NCI-H1436 (cell line): ENCODE measurements at regions not wholly inside any gene's neighbourhood (a gene's known extent, or its start where the extent isn't known, plus 50 kb on each side); places are given as distances from the start of the nearest gene placed in this dataset.

Experiments
- DNase-seq: peaks from one replicate; lab custom pipeline; 2025; lab: John Stamatoyannopoulos, UW

DNA sequence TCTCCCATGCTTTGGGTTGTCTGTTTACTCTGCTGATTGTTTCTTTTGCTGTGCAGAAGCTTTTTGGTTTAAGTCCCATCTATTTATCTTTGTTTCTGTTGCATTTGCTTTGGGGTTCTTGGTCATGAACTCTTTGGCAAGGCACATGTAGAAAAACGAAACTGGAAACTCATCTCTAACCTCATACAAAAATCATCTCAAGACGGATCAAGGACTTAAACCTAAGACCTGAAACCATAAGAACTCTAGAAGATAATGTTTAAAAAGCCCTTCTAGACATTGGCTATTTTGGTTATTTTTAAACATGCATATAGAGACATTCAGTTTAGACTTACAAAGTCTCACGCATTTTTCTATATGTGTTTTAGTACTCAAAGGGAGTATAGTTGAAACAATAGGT, 1164.3 kb upstream of the GYPC start:
- no peak for DNase-seq

- DNase-seq, result no peak
Observed at GRCh38 chr2:125512313-125512712, 1143.6 kb upstream of the GYPC start.

GRCh38 chr2:125516496-125517109, 1139.4 kb upstream of the GYPC start:
- no peak for DNase-seq

GRCh38 chr2:125526093-125526492, 1129.9 kb upstream of the GYPC start:
- DNase-seq, result no peak

DNA sequence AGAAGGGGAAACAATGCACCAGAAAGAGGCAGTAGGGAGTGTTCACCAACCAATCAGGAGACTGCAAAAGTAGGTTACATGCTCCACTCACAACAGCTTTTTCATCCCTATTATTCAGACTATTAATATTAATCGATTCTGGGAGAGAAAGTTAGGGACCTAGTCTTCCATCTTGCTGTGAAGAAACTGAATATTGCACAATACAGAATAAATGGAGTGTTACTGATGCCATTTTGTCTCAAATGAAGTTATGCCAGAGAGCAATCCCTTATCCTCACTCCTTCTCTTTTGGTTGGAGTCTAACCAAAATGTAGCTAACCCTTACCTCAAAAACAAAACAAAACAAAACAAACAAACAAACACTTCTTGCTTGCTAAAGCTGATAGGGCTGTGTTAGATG, 1120.9 kb upstream of the GYPC start:
- no peak for DNase-seq

GRCh38 chr2:125543968-125544514, 1111.9 kb upstream of the GYPC start:
- no peak for DNase-seq

DNA sequence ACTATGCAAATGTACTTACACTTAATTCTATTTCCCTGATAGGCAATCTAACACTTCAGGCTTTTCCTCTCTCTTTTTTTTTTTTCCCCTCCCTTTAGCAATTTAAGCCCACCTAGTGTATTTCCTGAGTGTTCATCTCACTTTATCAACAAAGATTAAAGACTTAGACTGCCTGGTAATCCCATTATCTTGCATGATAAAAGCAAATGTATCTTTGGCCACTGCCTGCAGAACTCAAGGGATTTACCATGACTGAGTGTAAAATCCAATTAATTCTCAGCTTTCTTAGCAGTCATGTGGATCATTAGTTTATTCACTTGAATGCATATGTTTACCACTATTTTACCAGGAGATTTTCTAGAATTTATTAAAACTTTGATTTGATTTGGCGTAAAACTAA, 1102.2 kb upstream of the GYPC start:
- no peak for DNase-seq

DNA sequence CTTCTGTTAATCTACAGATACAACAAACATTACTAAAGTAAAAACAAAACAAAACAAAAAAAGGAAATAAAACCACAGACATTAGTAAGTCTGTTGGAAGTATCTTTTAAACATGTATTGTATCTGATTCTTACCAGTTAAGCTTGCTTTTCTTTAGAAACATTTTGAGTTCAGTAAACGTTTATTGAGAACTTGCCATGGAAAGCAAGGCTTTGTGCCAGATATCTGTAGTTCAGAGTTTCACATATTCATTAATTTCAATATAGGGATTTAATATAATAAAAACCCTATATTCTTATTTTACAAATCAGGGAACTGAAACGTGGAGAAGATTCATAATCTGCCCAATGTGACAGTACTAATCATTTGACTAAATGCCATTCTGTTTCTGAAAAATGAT, 1101.0 kb upstream of the GYPC start:
- DNase-seq, result no peak

- DNase-seq, result no peak
Observed at GRCh38 chr2:125559186-125559585, 1096.8 kb upstream of the GYPC start.

- DNase-seq, result no peak
Observed at GRCh38 chr2:125560855-125561254, 1095.1 kb upstream of the GYPC start.

DNA sequence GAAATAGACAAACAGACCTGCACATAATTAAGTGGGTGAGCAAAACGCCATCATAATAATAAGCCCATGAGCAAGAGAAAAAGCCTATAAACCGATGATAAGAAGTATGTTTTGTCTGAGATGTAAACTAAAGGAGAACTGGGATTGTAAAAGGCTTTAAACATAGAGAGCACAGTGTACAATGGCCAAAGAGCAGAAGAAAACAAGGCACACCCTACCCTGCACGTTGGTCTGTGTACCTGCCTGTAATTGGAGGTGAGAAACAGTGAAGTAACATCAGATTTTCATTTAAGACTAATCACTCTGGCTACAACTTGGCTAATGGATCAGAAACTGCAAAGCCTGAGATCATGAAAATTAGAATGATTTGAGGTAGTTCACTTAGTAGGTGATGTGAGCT, 1094.7 kb upstream of the GYPC start:
- DNase-seq, result no peak

- DNase-seq, result no peak
Observed at GRCh38 chr2:125562924-125563323, 1093.0 kb upstream of the GYPC start.

- DNase-seq, result no peak
Observed at GRCh38 chr2:125564471-125564870, 1091.5 kb upstream of the GYPC start.

- no peak for DNase-seq
Observed at GRCh38 chr2:125566422-125566821, 1089.5 kb upstream of the GYPC start.

GRCh38 chr2:125567100-125567499, 1088.9 kb upstream of the GYPC start:
- no peak for DNase-seq

DNA sequence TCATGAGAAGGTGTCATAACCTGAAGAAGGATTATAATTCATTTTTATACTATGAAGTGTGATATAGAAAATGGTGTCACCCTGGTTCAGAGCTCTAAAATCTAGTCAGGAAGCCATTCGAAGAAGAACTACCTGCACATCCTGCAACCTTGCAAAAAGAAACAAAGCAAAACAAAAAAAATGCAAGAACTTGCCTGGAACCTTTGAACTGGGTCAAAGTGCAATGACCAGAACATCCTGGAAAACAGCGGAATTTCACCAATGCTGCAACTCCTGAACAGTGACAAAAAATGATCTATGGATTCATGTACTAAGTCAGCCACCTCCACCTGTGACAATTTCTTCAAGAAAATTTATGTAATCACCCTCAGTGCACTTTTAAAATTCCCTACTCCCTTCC, 1083.3 kb upstream of the GYPC start:
- DNase-seq, result no peak

GRCh38 chr2:125573432-125573831, 1082.5 kb upstream of the GYPC start:
- no peak for DNase-seq

DNA sequence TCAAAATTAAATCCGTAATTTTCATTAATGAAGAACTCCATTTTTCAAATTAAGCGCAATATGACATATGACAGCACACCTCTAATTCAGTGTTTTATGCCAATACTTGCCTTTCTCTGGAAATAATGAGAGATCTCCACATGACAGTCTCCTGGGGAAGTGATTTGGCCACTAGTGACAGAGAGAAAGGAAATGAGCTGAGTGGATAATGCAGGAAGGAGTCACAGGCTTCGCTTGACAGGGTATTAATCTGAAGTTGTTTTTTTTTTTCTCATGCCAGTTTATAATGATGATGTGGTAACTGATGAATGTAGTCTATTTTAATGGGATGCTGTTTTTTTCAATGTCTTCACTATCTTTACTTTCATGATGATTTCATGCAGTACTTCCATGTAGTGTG, 1079.4 kb upstream of the GYPC start:
- no peak for DNase-seq

DNA sequence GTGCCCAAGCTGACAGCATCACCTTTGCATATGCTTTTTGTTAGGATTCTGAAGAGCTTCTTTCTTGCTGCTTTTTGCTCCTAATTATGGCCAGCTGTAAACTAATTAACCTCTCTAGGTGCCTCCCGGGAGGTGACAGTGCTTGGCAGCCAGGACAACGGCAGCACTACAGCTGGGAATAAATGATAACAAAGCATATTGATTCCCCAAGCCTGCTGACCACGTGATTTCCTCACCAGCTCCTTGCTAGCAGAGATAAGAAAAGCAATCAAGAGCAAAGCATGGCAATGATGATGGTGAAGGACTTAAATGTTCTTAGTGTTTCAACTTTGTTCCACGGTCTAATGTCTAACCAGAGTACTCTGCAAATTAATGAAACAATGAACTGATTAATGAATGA, 1074.4 kb upstream of the GYPC start:
- DNase-seq, result no peak

- DNase-seq, result no peak
Observed at GRCh38 chr2:125582516-125582915, 1073.4 kb upstream of the GYPC start.

DNA sequence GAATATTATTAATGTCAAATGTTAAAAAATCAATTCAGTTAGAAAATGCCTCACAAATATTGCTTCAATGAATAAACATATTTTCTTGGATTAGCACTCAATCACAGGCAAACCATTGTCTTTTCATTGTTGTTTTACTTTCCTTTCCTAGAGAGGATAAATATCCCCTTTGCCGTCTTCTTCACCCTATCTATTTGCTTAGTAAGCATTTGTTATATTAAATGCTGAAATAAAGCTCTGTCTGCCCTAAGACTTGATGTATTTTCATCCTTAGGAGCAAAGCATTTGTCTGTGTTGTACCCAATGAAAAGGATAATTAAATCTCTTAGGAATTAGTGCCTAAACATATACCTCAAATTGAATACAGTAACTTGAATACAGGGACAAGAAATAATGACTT, 1071.2 kb upstream of the GYPC start:
- DNase-seq, result no peak

DNA sequence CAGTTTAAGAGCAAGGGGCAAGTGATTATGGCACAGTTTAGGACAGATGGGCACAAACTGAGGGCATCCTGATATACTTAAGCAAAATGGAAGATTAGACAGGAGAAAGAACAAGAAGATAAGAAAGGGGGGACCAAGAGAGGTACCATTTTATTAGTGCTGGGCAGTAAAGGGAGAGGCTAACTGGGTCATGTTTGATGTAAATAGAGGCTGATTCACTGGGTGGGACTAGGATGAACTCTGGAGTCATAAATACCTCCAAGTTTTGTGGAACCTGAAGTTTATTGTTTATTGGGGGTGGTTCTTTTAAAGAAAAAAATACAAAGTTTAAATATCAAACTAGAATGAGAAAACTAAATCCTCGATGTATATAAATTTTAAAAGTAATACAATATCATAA, 1067.2 kb upstream of the GYPC start:
- no peak for DNase-seq

DNA sequence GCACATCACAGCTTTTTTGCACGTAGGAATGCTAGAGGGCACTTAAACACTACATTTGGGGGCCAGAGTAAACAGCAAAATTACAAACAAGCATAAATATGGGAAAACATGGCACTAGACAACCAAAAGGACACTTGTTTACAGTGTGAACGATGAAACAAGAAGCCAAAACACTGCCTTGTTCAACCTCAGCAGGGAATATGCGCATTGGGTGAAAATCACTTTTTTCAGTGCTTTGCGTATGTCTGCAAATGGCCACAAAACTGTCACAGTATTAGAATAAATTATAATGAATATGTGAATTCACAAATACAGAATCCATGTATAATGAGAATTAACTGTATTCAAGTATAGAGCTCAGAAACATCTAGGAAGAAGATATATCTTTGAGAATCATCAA, 1064.0 kb upstream of the GYPC start:
- no peak for DNase-seq

DNA sequence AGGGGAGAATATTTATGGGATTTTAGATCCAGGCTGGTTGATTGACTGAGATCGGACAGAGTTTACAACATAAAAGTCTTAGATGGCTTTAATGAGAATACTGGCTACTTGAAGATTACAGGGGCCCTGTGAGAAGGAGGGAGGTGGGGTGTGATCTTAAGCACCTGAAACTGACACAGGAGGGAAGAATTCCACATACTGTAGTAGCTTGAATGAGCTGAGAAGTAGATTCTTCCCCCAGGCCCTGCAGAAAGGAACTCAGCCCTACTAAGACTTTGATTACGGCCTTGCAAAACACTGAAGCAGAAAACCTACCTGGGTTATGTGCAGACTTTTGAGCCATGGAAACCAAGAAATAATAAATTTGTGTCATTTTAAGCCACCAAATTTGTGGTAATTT, 1062.9 kb upstream of the GYPC start:
- DNase-seq, result no peak

DNA sequence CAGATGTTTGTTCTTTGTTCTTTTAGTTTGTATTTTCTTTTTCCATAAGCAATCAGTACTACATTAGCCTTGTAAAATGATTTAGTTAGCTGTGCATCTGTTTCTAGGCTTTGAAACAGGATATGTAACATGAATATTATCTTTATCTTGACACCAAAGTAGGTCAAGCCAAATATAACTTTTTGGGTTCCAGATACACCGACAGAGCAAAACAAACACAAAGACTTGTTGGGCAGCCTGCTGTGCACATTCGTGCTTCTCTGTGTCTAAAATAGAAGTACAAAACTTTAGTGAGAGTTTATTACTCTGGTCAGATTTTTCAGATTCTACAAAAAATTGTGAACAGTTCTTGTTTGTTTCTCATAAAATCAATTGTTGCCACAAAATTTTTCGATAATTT, 1059.3 kb upstream of the GYPC start:
- no peak for DNase-seq
